ENCODE measurements at regions not wholly inside any gene's neighbourhood (a gene's known extent, or its start where the extent isn't known, plus 50 kb on each side); places are given as distances from the start of the nearest gene placed in this dataset.

- peaks cover 6% of the 10 kb centered on the region for H3K9me3 ChIP-seq (ENCODE audit: low read depth, low read length, poor library complexity, severe bottlenecking)
- H3K4me3 ChIP-seq (ENCODE audit: low read depth, low read length, poor library complexity, severe bottlenecking): no peak overlapping the region
- no TSS peak for BruUV-seq (replicated peaks)
- no peak for TF ChIP-seq EZH2 (IDR thresholded peaks at IDR 0.05; ENCODE audit: borderline replicate concordance, low read depth, low read length, poor library complexity, severe bottlenecking)
- TF ChIP-seq, protein P1, sequence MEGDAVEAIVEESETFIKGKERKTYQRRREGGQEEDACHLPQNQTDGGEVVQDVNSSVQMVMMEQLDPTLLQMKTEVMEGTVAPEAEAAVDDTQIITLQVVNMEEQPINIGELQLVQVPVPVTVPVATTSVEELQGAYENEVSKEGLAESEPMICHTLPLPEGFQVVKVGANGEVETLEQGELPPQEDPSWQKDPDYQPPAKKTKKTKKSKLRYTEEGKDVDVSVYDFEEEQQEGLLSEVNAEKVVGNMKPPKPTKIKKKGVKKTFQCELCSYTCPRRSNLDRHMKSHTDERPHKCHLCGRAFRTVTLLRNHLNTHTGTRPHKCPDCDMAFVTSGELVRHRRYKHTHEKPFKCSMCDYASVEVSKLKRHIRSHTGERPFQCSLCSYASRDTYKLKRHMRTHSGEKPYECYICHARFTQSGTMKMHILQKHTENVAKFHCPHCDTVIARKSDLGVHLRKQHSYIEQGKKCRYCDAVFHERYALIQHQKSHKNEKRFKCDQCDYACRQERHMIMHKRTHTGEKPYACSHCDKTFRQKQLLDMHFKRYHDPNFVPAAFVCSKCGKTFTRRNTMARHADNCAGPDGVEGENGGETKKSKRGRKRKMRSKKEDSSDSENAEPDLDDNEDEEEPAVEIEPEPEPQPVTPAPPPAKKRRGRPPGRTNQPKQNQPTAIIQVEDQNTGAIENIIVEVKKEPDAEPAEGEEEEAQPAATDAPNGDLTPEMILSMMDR (conservative IDR thresholded peaks at IDR 0.05; ENCODE audit: low read depth, low read length): no peak
- H3K36me3 ChIP-seq (ENCODE audit: insufficient read depth, low read length, poor library complexity, severe bottlenecking): no peaks in the 10 kb centered on the region
- intact Hi-C loops (cut with micrococcal nuclease; ENCODE audit: unreplicated experiment): no loop called here
- H3K27ac ChIP-seq (ENCODE audit: low read depth, low read length, poor library complexity, severe bottlenecking): no peak overlapping the region
- ChIA-PET CTCF (no interaction called here), POLR2A (ENCODE audit: low non-redundant PET) (no interaction called here)
- no peaks in the 10 kb centered on the region for H3K4me1 ChIP-seq (ENCODE audit: insufficient read depth, low read length, poor library complexity, severe bottlenecking)
- H3K27me3 ChIP-seq (replicated peaks; ENCODE audit: insufficient read depth, low read depth, low read length, poor library complexity): no peaks in the 10 kb centered on the region
- DNase-seq (ENCODE audit: low spot score): no peak
These were observed 121.8 kb upstream of the PRR20A start for GRCh38 chr13:57018915-57019314.

DNA sequence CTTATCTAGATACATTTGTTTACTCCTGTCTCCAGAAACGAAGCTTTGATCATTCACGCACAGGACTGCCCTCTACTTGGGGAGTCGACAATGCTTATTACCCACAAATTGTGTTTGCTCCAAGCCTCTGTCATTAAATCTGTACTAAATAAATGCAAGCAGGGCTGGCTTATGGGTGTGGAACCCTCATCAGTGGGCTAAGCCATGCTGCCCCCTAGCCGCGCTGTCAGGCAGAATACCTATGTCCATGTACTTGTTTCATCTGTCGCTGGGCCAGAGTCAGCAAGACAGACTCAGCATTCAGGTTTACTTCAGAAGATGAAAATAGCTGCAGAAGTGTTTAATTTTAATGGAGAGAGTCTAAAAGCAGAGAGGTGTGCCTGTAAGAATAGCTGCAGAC is 110.0 kb upstream of the PRR20A start:
- Histone ChIP-seq H3K36me3 (ENCODE audit: insufficient read depth, low read length, poor library complexity, severe bottlenecking) (no peaks in the 10 kb centered on the region), H3K27me3 (replicated peaks; ENCODE audit: insufficient read depth, low read depth, low read length, poor library complexity) (no peaks in the 10 kb centered on the region), H3K9me3 (ENCODE audit: low read depth, low read length, poor library complexity, severe bottlenecking) (no peaks in the 10 kb centered on the region), H3K4me3 (ENCODE audit: low read depth, low read length, poor library complexity, severe bottlenecking) (no peak overlapping the region), H3K27ac (ENCODE audit: low read depth, low read length, poor library complexity, severe bottlenecking) (no peak overlapping the region), H3K4me1 (ENCODE audit: insufficient read depth, low read length, poor library complexity, severe bottlenecking) (no peaks in the 10 kb centered on the region)
- TF ChIP-seq, protein P1 (conservative IDR thresholded peaks at IDR 0.05; ENCODE audit: low read depth, low read length): no peak
- TF ChIP-seq EZH2 (IDR thresholded peaks at IDR 0.05; ENCODE audit: borderline replicate concordance, low read depth, low read length, poor library complexity, severe bottlenecking): no peak
- peak; percentile 1 for DNase-seq (ENCODE audit: low spot score)
- intact Hi-C loops (cut with micrococcal nuclease; ENCODE audit: unreplicated experiment): no loop called here
- no TSS peak for BruUV-seq (replicated peaks)
- ChIA-PET CTCF (no interaction called here), POLR2A (ENCODE audit: low non-redundant PET) (no interaction called here)

GRCh38 chr13:57036290-57036689 is 104.4 kb upstream of the PRR20A start:
- H3K36me3 ChIP-seq (ENCODE audit: insufficient read depth, low read length, poor library complexity, severe bottlenecking): no peaks in the 10 kb centered on the region
- POLR2A ChIA-PET (ENCODE audit: low non-redundant PET): no interaction called here
- H3K4me3 ChIP-seq (ENCODE audit: low read depth, low read length, poor library complexity, severe bottlenecking): no peak overlapping the region
- H3K27ac ChIP-seq (ENCODE audit: low read depth, low read length, poor library complexity, severe bottlenecking): no peak overlapping the region
- no peaks in the 10 kb centered on the region for H3K4me1 ChIP-seq (ENCODE audit: insufficient read depth, low read length, poor library complexity, severe bottlenecking)
- no peak for DNase-seq (ENCODE audit: low spot score)
- TF ChIP-seq, protein P1 (conservative IDR thresholded peaks at IDR 0.05; ENCODE audit: low read depth, low read length): no peak
- TF ChIP-seq EZH2 (IDR thresholded peaks at IDR 0.05; ENCODE audit: borderline replicate concordance, low read depth, low read length, poor library complexity, severe bottlenecking): no peak
- CTCF ChIA-PET: no interaction called here
- no peaks in the 10 kb centered on the region for H3K27me3 ChIP-seq (replicated peaks; ENCODE audit: insufficient read depth, low read depth, low read length, poor library complexity)
- intact Hi-C loops (cut with micrococcal nuclease; ENCODE audit: unreplicated experiment): no loop called here
- no peaks in the 10 kb centered on the region for H3K9me3 ChIP-seq (ENCODE audit: low read depth, low read length, poor library complexity, severe bottlenecking)
- BruUV-seq (replicated peaks): no TSS peak
